HAP-1 (cell line): ENCODE measurements at regions not wholly inside any gene's neighbourhood (a gene's known extent, or its start where the extent isn't known, plus 50 kb on each side); places are given as distances from the start of the nearest gene placed in this dataset.
"Not testable (repeated sequence)": the region's sequence is repeated elsewhere in the genome, so short reads cannot be mapped to it uniquely, and the experiment has no call there.

Experiments used
- DNase-seq, 2 experiments: peaks; one replicate each; pipeline ENCODE4 v3.0.0-alpha.2; 2016 to 2020; ENCODE audit warnings: low spot score in 2 of 2
- H3K27me3 ChIP-seq: fragments of 250-450 bp; sonication (Bioruptor Pico); 2 replicates; pipeline ENCODE4 v1.5.1; 2020; ENCODE audit warnings: low read depth, mild to moderate bottlenecking, moderate library complexity
- H3K36me3 ChIP-seq: fragments of 250-450 bp; sonication (Bioruptor Pico); replicated peaks from 2 replicates; pipeline ENCODE4 v1.5.1; 2020; ENCODE audit warnings: mild to moderate bottlenecking
- H3K4me1 ChIP-seq: fragments of 250-450 bp; sonication (Bioruptor Pico); 2 replicates; pipeline ENCODE4 v1.5.1; 2020; ENCODE audit warnings: mild to moderate bottlenecking
- H3K4me3 ChIP-seq: fragments of 250-450 bp; sonication (Bioruptor Pico); 2 replicates; pipeline ENCODE4 v1.5.1; 2020; ENCODE audit warnings: mild to moderate bottlenecking, moderate library complexity
- H3K9me3 ChIP-seq: fragments of 250-450 bp; sonication (Bioruptor Pico); 2 replicates; pipeline ENCODE4 v1.5.1; 2020; ENCODE audit warnings: mild to moderate bottlenecking, moderate library complexity
- in situ Hi-C: fragments of 300-500 bp; cut with MboI; formaldehyde crosslinking; loops from 3 replicates; pipeline ENCODE4 v1.14.3; 2020; ENCODE audit warnings: low sequenced_read_pairs, inconsistent platforms, mixed read lengths

DNA sequence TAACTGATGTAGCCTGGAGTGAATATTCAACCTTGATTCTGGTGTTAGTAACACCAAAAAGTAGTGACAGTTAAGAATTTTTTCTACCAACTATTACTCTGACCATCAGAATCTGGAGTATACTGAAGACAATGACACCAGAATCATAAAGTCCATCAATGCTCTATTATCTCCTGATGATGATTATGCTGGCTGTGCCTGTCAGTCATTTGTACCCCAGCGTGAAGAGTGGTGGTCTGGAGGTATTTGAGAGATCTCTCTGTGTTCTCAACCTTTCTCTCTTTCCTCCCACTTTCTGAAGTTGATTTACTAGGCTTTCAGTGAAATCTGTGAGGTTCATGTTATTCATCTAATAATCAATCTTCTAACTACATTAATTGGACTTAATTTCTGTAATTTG lies 615.4 kb downstream of the SLC16A7 start:
- no peaks in the 10 kb centered on the region for H3K27me3 ChIP-seq
- DNase-seq = no peak
- no peak overlapping the region for H3K4me3 ChIP-seq
- no peaks in the 10 kb centered on the region for H3K4me1 ChIP-seq
- H3K36me3 ChIP-seq = no peaks in the 10 kb centered on the region
- no peaks in the 10 kb centered on the region; the same call in 1 of the 2 replicates for H3K9me3 ChIP-seq
- in situ Hi-C loops = no loop called here

DNA sequence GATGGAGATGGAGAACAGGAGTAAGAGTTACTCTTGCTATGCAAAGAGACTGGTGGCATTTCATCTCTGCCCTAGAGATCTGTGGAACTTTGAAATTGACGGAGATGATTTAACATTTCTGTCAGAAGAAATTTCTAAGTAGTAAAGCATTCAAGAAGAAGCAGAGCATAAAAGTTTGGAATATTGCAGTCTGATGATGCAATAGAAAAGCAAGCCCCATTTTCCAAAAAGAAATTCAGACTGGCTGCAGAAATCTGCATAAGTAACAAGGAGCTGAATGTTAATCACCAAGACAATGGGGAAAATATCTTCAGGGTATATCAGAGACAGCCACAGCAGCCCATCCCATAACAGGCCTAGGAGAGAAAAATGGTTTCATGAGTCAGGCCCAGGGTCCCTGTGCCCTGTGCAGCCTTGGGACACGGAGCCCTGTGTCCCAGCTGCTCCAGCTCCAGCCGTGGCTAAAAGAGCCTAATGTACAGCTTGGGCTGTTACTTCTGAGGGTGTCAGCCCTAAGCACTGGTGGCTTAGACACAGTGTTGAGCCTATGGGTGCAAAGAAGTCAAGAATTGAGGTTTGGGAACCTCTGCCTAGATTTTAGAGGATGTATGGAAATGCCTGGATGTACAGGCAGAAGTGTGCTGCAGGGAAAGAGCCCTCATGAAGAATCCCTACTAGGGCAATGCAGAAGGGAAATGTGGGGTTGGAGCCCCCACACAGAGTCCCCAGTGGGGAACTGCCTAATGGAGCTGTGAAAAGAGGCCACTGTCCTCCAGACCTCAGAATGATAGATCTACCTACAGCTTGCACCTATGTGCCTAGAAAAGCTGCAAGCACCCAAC lies 616.6 kb downstream of the SLC16A7 start:
- no peak overlapping the region for H3K4me3 ChIP-seq
- no peaks in the 10 kb centered on the region; the same call in 1 of the 2 replicates for H3K9me3 ChIP-seq
- no peak for DNase-seq
- H3K27me3 ChIP-seq = no peaks in the 10 kb centered on the region
- no peaks in the 10 kb centered on the region for H3K4me1 ChIP-seq
- in situ Hi-C loops = no loop called here
- H3K36me3 ChIP-seq = no peaks in the 10 kb centered on the region

DNA sequence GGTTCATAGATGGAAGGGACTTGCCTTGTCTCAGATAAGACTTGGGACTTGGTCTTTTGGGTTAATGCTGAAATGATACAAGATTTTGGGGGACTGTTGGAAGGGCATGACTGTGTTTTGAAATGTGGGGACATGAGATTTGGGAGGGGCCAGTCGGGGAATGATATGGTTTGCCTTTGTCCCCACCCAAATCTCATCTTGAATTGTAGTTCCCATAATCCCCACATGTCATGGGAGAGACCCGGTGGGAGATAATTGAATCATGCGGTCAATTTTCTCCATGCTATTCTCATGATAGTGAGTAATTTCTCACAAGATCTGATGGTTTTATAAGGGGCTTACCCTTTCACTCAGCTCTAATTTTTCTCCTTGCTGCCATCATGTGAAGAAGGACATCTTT lies 617.4 kb downstream of the SLC16A7 start:
- H3K27me3 ChIP-seq, H3K4me1 ChIP-seq, H3K9me3 ChIP-seq, H3K36me3 ChIP-seq, DNase-seq, in situ Hi-C loops, H3K4me3 ChIP-seq: not testable (repeated sequence)

- H3K9me3 ChIP-seq = no peaks in the 10 kb centered on the region; the same call in 1 of the 2 replicates
- no peak overlapping the region for H3K4me3 ChIP-seq
- no peaks in the 10 kb centered on the region for H3K27me3 ChIP-seq
- no peaks in the 10 kb centered on the region for H3K36me3 ChIP-seq
- H3K4me1 ChIP-seq = no peaks in the 10 kb centered on the region
- in situ Hi-C loops = no loop called here
- DNase-seq = no peak
Observed at GRCh38 chr12:60216226-60216625, 620.4 kb downstream of the SLC16A7 start.

GRCh38 chr12:60223242-60223641 lies 627.4 kb downstream of the SLC16A7 start:
- Histone ChIP-seq H3K27me3 (no peaks in the 10 kb centered on the region), H3K9me3 (no peaks in the 10 kb centered on the region; the same call in 1 of the 2 replicates)

GRCh38 chr12:60225216-60226000 lies 629.6 kb downstream of the SLC16A7 start:
- H3K36me3 ChIP-seq = no peaks in the 10 kb centered on the region; the same call in 1 of the 2 replicates
- in situ Hi-C loops = no loop called here

More at GRCh38 chr12:60223242-60223641, 627.4 kb downstream of the SLC16A7 start:
- Histone ChIP-seq H3K36me3 (no peaks in the 10 kb centered on the region), H3K4me3 (no peak overlapping the region), H3K4me1 (no peaks in the 10 kb centered on the region)
- in situ Hi-C loops = no loop called here
- no peak for DNase-seq

GRCh38 chr12:60227916-60228315 lies 632.1 kb downstream of the SLC16A7 start:
- in situ Hi-C loops = no loop called here
- no peaks in the 10 kb centered on the region; the same call in 1 of the 2 replicates for H3K9me3 ChIP-seq
- H3K27me3 ChIP-seq = no peaks in the 10 kb centered on the region
- no peak for DNase-seq
- H3K4me3 ChIP-seq = no peak overlapping the region
- H3K36me3 ChIP-seq = no peaks in the 10 kb centered on the region; the same call in 1 of the 2 replicates
- no peaks in the 10 kb centered on the region for H3K4me1 ChIP-seq

More at GRCh38 chr12:60225216-60226000, 629.6 kb downstream of the SLC16A7 start:
- DNase-seq = no peak
- Histone ChIP-seq H3K27me3 (no peaks in the 10 kb centered on the region), H3K4me3 (no peak overlapping the region), H3K4me1 (no peaks in the 10 kb centered on the region), H3K9me3 (no peaks in the 10 kb centered on the region; the same call in 1 of the 2 replicates)

GRCh38 chr12:60230056-60230455 lies 634.2 kb downstream of the SLC16A7 start:
- Histone ChIP-seq H3K4me3 (no peak overlapping the region), H3K4me1 (no peaks in the 10 kb centered on the region), H3K9me3 (no peaks in the 10 kb centered on the region; the same call in 1 of the 2 replicates), H3K36me3 (no peaks in the 10 kb centered on the region; the same call in 1 of the 2 replicates), H3K27me3 (no peaks in the 10 kb centered on the region)
- in situ Hi-C loops = no loop called here
- DNase-seq = no peak

- Histone ChIP-seq H3K4me3 (no peak overlapping the region), H3K9me3 (no peaks in the 10 kb centered on the region), H3K27me3 (no peaks in the 10 kb centered on the region), H3K4me1 (no peaks in the 10 kb centered on the region), H3K36me3 (no peaks in the 10 kb centered on the region; the same call in 1 of the 2 replicates)
- DNase-seq = no peak
- in situ Hi-C loops = no loop called here
Observed at GRCh38 chr12:60231303-60231702, 635.5 kb downstream of the SLC16A7 start.

GRCh38 chr12:60231976-60232907 lies 636.4 kb downstream of the SLC16A7 start:
- Histone ChIP-seq H3K4me3 (no peak overlapping the region), H3K27me3 (no peaks in the 10 kb centered on the region), H3K4me1 (no peaks in the 10 kb centered on the region), H3K9me3 (no peaks in the 10 kb centered on the region), H3K36me3 (no peaks in the 10 kb centered on the region; the same call in 1 of the 2 replicates)
- no peak for DNase-seq
- in situ Hi-C loops = no loop called here

- H3K4me3 ChIP-seq, DNase-seq, H3K27me3 ChIP-seq, H3K36me3 ChIP-seq, H3K4me1 ChIP-seq, in situ Hi-C loops, H3K9me3 ChIP-seq: not testable (repeated sequence)
Observed at GRCh38 chr12:60234611-60235195, 638.9 kb downstream of the SLC16A7 start.

DNA sequence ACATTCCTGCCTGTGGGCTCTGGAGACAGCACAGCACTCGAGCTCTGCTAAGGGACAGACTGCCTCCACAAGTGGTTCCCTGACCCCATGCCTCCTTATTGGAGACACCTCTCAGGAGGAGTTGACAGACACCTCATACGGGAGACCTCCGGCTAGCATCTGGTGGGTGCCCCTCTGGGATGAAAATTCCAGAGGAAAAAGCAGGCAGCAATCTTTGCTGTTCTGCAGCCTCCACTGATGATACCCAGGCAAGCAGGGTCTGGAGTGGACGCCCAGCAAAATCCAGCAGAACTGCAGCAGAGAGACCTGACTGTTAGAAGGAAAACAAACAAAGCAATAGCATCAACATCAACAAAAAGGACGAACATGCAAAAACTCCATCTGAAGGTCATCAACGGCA lies 639.4 kb downstream of the SLC16A7 start:
- Histone ChIP-seq H3K36me3 (no peaks in the 10 kb centered on the region), H3K27me3 (no peaks in the 10 kb centered on the region), H3K4me1 (no peaks in the 10 kb centered on the region), H3K4me3 (no peak overlapping the region), H3K9me3 (no peaks in the 10 kb centered on the region)
- in situ Hi-C loops = no loop called here
- no peak for DNase-seq

- H3K27me3 ChIP-seq, in situ Hi-C loops, H3K9me3 ChIP-seq, H3K4me1 ChIP-seq, H3K4me3 ChIP-seq, DNase-seq, H3K36me3 ChIP-seq: not testable (repeated sequence)
Observed at GRCh38 chr12:60236416-60236815, 640.6 kb downstream of the SLC16A7 start.
